ENCODE measurements at regions not wholly inside any gene's neighbourhood (a gene's known extent, or its start where the extent isn't known, plus 50 kb on each side); places are given as distances from the start of the nearest gene placed in this dataset.
"Not testable (repeated sequence)": the region's sequence is repeated elsewhere in the genome, so short reads cannot be mapped to it uniquely, and the experiment has no call there.

DNA sequence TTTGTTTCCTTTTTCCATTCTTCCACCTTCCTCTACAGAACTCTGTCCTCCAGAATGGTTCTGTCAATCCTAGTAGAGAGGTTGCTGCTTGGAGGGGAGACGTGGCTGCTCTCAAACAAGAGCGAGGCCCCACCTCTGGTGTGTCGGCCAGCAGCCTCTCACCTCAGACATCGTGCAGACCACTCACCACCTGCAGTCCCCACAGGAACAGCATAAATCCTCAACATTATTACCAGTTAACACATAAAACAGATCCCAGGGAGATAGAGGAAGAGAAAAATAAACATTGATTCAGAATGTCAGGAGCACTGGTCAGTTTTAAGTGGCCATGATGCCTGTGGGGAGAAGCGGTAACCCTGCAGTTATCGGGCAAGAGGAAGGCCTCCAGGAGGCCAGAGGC, 485.9 kb upstream of the DPP6 start:
- no peak overlapping the region for H3K4me3 Mint-ChIP-seq
- ATAC-seq = no peak
- H3K9me3 Mint-ChIP-seq = peaks cover 22% of the 10 kb centered on the region
- no peak overlapping the region for H3K27ac Mint-ChIP-seq
- no peaks in the 10 kb centered on the region for H3K4me1 Mint-ChIP-seq
- H3K27me3 Mint-ChIP-seq = no peaks in the 10 kb centered on the region
- H3K36me3 Mint-ChIP-seq = no peaks in the 10 kb centered on the region

DNA sequence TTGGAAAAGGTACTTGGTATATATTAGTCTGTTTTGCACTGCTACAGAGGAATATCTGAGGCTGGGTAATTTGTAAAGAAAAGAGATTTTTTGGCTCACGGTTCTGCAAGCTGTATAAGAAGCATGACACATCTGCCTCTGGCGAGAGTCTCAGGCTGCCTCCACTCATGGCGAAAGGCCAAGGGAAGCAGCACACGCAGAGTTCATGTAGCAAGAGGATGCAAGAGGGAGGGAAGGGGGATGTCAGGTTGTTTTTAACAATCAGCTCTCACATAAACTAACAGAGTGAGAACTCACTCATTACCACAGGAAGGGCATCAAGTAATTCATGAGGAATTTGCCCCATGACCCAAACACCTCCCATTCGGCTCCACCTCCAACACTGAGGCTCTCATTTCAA, 484.8 kb upstream of the DPP6 start:
- no peaks in the 10 kb centered on the region for H3K27me3 Mint-ChIP-seq
- no peaks in the 10 kb centered on the region for H3K4me1 Mint-ChIP-seq
- no peak overlapping the region for H3K27ac Mint-ChIP-seq
- no peaks in the 10 kb centered on the region for H3K36me3 Mint-ChIP-seq
- no peak for ATAC-seq
- H3K9me3 Mint-ChIP-seq = peaks cover 19% of the 10 kb centered on the region
- no peak overlapping the region for H3K4me3 Mint-ChIP-seq

DNA sequence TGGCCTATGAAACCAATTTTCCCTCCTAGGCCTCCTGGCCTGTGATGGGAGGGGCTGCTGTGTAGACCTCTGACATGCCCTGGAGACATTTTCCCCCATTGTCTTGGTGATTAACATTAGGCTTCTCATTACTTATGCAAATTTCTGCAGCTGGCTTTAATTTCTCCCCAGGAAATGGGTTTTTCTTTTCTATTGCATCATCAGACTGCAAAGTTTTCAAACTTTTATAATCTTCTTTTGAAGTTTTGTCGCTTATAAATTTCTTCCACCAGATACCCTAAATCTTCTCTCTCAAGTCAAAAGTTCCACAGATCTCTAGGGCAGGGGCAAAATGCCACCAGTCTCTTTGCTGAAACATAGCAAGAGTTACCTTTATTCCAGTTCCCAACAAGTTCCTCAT, 482.7 kb upstream of the DPP6 start:
- ATAC-seq, H3K27ac Mint-ChIP-seq, H3K4me1 Mint-ChIP-seq, H3K4me3 Mint-ChIP-seq, H3K36me3 Mint-ChIP-seq, H3K27me3 Mint-ChIP-seq: not testable (repeated sequence)
- H3K9me3 Mint-ChIP-seq = peaks cover 19% of the 10 kb centered on the region

DNA sequence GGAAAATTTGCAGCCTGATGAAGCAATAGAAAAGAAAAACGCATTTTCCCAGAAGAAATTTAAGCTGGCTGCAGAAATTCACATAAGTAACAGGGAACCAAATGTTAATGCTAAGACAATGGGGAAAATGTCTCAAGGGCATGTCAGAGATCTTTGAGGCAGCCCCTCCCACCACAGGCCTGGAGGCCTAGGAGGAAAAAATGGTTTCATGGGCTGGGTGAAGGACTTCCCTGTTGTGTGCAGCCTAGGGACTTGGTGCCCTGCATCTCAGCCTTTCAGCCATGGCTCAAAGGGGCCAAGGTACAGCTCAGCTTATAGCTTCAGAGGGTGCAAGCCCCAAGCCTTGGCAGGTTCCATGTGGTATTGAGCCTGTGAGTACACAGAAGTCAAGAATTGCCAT, 476.1 kb upstream of the DPP6 start:
- peaks cover 19% of the 10 kb centered on the region for H3K9me3 Mint-ChIP-seq

DNA sequence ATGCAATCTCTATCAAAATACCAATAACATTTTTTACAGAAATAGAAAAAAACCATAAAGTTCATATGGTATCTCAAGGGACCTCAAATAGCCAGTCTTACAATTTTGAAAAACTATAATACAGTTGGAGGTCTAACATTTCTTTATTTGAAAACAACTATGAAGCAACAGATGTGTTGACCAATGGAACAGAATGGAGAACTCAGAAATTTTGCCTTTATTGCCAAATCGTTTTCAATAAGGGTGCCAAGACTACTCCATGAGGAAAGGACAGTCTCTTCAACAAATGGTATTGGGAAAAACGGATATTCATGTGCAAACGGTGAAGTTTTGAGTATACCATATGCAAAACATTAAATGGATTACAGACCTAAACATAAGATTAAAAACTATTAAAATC, 470.8 kb upstream of the DPP6 start:
- Mint-ChIP-seq H3K9me3 (peaks cover 21% of the 10 kb centered on the region), H3K27me3 (no peaks in the 10 kb centered on the region)
- no peak for ATAC-seq

More for the DNA sequence above, 476.1 kb upstream of the DPP6 start:
- Mint-ChIP-seq H3K27me3 (no peaks in the 10 kb centered on the region), H3K36me3 (no peaks in the 10 kb centered on the region), H3K27ac (no peak overlapping the region), H3K4me3 (no peak overlapping the region), H3K4me1 (no peaks in the 10 kb centered on the region)
- no peak for ATAC-seq

DNA sequence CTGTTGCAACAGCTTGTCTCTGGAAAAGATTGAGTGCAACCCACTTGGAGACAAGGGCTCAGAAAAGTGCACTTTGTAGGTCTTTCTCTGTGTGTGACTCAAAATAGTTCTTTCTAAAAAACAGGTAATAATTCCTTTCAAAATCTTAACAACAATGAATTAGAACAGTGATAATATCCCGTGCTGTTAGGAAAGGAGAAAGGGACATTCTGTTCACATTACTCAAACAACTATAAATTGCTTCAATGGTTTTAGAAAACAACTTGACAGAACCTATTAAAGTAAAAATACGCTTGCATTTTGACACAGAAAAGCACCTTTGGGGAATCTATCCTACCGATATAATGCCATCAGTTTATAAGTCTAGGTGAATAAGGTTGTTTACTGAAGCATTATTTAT, 468.1 kb upstream of the DPP6 start:
- peaks cover 11% of the 10 kb centered on the region for H3K9me3 Mint-ChIP-seq
- no peaks in the 10 kb centered on the region for H3K36me3 Mint-ChIP-seq
- H3K4me3 Mint-ChIP-seq = no peak overlapping the region
- no peaks in the 10 kb centered on the region for H3K4me1 Mint-ChIP-seq
- H3K27me3 Mint-ChIP-seq = no peaks in the 10 kb centered on the region
- H3K27ac Mint-ChIP-seq = no peak overlapping the region
- ATAC-seq = no peak

More for the DNA sequence above, 470.8 kb upstream of the DPP6 start:
- H3K36me3 Mint-ChIP-seq = no peaks in the 10 kb centered on the region
- no peak overlapping the region for H3K4me3 Mint-ChIP-seq
- no peak overlapping the region for H3K27ac Mint-ChIP-seq
- no peaks in the 10 kb centered on the region for H3K4me1 Mint-ChIP-seq

DNA sequence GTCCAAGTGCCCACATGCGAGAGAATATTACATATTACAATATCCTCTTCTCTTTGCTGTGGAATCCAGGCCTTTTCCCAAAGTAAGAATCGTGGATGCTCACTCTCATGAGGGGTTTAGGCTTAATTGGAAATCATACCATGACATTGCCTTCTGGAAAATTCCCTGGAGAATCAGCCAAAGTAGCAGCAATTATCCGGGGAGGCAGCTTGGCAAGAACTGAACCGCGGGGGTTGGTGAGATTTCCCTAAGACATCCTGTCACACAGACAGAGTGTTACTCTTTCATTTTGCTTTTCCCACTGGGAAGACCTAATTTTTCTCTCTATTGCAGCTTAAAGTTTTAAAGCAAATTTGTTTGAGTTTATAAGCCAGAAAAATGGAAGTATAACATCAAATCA, 463.6 kb upstream of the DPP6 start:
- Mint-ChIP-seq H3K36me3 (no peaks in the 10 kb centered on the region), H3K4me3 (no peak overlapping the region), H3K27me3 (no peaks in the 10 kb centered on the region), H3K9me3 (peaks cover 3% of the 10 kb centered on the region), H3K27ac (no peak overlapping the region), H3K4me1 (no peaks in the 10 kb centered on the region)
- no peak for ATAC-seq

DNA sequence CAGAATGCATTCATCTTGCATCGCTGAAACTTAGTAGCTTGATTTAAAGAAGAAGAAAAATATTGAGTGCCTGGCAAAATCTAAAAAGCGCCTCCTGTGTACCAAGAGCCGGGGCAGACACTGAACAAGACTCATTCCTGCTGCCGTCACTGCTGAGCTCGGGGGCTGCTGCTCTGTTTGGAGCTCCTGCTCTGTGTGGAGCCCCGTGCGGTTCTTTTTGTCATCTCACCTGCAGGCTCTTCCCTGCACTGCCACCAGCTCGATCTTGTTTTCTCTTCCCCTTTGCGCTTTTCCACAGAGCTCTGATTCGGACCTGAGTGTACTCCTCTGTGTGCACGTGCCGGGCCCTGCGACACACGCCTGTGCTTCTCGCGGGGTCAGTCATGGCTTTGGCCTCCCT, 462.1 kb upstream of the DPP6 start:
- no peak overlapping the region for H3K27ac Mint-ChIP-seq
- no peak overlapping the region for H3K4me3 Mint-ChIP-seq
- ATAC-seq = no peak
- H3K4me1 Mint-ChIP-seq = no peaks in the 10 kb centered on the region
- H3K9me3 Mint-ChIP-seq = peaks cover under 1% of the 10 kb centered on the region
- H3K27me3 Mint-ChIP-seq = no peaks in the 10 kb centered on the region
- no peaks in the 10 kb centered on the region for H3K36me3 Mint-ChIP-seq

DNA sequence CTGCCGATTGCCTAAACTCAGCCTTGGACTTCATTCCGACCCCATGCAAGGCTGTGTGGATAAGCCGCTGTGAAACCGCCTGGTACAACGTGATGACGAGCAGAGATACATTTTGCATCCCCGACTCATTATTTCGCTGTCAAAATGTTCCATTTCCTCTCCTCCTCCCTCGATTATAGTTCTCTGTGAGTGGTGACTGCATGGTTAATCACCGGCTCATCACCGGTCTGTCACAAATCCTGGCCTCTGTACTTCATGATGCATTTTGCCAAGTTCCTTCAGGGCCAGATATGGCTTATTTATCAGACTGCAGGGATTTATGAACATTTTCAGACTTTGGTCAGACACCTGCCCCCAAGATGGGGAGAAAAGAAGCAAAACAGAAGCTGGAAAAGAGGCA, 461.6 kb upstream of the DPP6 start:
- Mint-ChIP-seq H3K4me3 (no peak overlapping the region), H3K9me3 (peaks cover 3% of the 10 kb centered on the region), H3K27ac (no peak overlapping the region), H3K36me3 (no peaks in the 10 kb centered on the region), H3K27me3 (no peaks in the 10 kb centered on the region), H3K4me1 (no peaks in the 10 kb centered on the region)
- ATAC-seq = no peak

DNA sequence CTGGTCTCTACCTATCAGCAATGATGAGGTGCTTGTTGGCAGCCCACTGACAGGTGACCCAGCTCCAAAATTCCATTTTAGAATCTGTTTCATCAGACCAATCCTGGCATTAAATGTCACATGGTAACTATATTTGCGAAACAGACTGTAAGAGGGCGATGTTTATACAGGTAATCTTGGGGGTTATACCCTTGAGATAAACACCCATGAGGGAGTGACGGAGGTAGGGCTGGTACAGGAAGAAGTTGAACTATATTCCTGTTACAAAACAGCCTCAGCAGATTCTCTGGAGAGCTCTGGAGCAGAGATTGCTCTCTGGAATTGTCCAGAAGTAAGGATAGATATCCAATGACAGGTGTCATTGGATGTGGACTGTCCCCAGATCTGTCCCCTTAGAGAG, 444.8 kb upstream of the DPP6 start:
- Mint-ChIP-seq H3K36me3 (no peaks in the 10 kb centered on the region), H3K27me3 (no peaks in the 10 kb centered on the region), H3K4me1 (no peaks in the 10 kb centered on the region), H3K9me3 (peaks cover 9% of the 10 kb centered on the region), H3K4me3 (no peak overlapping the region), H3K27ac (no peak overlapping the region)
- ATAC-seq = no peak

DNA sequence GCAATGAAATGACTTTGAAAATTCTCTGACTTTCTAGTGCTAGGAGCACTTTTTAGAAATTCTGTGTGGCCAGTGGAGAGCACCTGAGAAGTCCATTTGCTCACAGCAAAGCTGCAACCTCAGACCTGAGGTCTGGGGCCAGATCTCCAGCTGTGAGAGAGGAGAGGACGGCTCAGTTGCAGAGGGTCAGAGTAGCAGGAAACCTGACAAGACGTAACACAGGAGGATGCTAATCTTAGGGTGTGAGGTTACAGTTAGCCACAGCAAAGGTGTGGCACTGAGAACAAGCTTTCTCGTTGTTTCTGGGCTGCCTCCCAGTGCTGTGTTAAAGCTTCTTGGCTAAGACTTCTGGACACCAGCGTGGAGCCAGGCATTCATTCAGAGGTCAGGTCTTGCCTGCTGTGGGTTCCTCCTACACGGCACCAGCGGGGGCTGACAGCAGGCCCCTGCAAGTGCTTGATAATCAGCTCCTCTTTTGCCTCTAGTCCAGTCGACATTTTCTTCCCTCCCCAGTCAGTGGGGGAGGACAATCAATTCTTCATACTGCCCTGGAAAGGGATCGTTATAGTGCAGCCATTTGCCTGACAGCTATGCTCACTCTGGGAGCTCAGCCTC, 435.4 kb upstream of the DPP6 start:
- Mint-ChIP-seq H3K36me3 (no peaks in the 10 kb centered on the region), H3K9me3 (peaks cover 2% of the 10 kb centered on the region), H3K4me1 (no peaks in the 10 kb centered on the region), H3K27ac (no peak overlapping the region), H3K27me3 (no peaks in the 10 kb centered on the region), H3K4me3 (no peak overlapping the region)
- peak; percentile 20 for ATAC-seq

DNA sequence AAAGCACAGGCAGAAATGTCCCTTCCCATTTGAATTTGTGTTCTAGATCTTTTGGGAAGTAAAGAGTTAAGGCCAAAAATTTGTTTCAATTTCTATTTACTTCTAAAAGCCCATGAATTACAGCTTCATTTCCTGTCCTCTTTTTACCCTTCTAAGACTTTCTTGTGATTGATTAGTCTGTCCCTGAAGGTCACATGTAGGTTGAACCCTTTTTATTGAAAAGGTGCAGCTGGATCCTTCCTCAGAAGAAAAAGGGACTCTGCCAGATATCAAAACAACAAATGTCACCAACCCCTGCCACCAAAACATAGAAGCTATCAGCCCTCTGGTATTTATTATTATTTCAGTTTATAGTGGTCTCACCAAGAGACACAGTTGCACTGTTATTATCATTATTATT, 424.9 kb upstream of the DPP6 start:
- ATAC-seq = no peak
- H3K9me3 Mint-ChIP-seq = peaks cover 9% of the 10 kb centered on the region

DNA sequence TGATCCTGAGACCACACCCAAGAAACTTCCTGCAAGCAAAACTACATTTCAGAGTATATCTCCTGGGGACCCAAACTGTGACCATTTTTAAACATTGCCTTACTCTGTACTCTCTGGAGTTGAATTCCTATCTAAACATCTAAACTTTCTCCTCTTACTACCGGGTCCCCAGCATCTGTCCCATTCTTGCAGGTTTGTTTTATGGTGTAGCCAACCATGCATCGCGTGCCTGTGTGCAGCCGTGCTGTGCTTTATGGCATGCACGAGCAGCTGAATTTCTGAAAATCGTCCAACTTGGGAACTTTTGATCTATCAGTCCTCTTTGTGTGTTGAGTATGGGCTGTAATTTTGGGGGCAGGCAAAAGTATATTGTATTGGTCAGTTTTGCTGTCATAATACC, 423.8 kb upstream of the DPP6 start:
- Mint-ChIP-seq H3K27ac (no peak overlapping the region), H3K27me3 (no peaks in the 10 kb centered on the region), H3K9me3 (peaks cover 4% of the 10 kb centered on the region), H3K36me3 (no peaks in the 10 kb centered on the region), H3K4me1 (no peaks in the 10 kb centered on the region), H3K4me3 (no peak overlapping the region)
- no peak for ATAC-seq

More for the DNA sequence above, 424.9 kb upstream of the DPP6 start:
- no peak overlapping the region for H3K4me3 Mint-ChIP-seq
- H3K27ac Mint-ChIP-seq = no peak overlapping the region
- H3K27me3 Mint-ChIP-seq = no peaks in the 10 kb centered on the region
- H3K4me1 Mint-ChIP-seq = no peaks in the 10 kb centered on the region
- no peaks in the 10 kb centered on the region for H3K36me3 Mint-ChIP-seq

DNA sequence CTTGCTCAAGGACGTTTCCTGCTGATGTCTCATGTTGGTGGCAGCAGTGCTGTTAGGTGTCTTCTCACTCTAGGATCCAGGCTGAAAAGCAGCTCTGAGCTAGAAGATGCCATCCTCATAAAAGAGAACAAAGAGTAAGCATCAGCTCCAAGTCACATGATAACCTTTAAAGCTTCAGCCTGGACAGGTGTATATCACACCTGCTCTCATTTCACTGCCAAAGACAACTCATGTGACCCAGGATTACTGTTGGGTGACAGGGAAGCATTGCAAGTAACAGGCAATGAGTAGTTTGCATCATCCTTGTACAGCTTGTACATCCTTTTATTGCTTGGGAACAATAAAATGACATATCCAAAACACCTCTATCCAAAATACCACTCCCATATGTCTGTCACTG, 423.4 kb upstream of the DPP6 start:
- Mint-ChIP-seq H3K4me3 (no peak overlapping the region), H3K36me3 (no peaks in the 10 kb centered on the region), H3K27me3 (no peaks in the 10 kb centered on the region), H3K27ac (no peak overlapping the region), H3K4me1 (no peaks in the 10 kb centered on the region), H3K9me3 (peaks cover 4% of the 10 kb centered on the region)
- no peak for ATAC-seq

DNA sequence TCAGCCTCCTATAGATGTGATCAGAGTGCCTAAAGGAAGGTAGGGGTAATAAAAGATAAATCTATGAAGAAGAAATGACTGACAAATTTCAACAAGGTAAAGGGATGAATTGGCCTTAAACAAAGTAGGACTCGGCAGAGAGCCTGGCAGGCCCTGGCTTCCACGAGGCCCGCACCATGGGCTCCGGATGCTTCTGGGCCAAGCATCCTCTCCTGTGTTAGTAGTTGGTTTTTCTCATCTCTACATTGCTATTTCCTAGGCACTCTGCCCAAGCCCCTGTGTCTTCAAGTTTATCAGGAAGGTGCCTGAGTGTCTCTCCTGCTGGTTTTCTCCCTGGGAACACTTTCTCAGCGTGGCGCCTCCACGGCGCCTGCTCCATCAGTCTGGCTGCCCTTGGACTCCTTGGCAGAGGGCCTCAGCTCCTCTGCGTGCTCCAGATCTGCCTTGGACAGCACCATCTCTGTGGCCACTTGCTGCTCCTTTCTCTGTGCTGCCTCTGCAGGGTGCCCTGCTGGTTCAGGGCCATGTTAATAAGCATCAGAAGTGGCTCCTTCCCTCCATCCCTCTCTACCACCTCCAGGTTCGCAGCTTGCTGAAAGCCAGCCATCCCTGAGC, 413.3 kb upstream of the DPP6 start:
- Mint-ChIP-seq H3K27me3 (no peaks in the 10 kb centered on the region), H3K4me1 (no peaks in the 10 kb centered on the region), H3K9me3 (peaks cover 23% of the 10 kb centered on the region), H3K4me3 (no peak overlapping the region), H3K36me3 (no peaks in the 10 kb centered on the region), H3K27ac (no peak overlapping the region)
- ATAC-seq = no peak

DNA sequence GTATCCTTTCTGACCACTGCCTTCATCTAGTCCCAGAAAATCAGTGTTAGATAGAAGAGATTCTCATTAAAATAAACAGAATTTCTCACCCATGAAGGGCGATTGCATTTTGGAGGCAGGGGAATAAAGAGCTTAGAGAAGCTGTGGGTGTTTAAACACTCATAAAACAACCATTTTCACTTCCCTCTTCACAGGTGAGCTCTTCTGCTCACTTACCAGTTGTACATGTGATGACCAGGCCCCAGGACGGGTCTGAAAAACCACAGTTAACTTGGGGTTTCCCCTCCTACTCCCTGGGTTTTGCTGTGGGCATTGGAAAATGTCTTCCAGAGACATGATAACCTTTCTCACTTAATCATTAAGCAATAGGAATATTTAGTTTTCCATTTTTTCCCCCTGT, 411.6 kb upstream of the DPP6 start:
- Mint-ChIP-seq H3K9me3 (peaks cover 20% of the 10 kb centered on the region), H3K27ac (no peak overlapping the region), H3K27me3 (no peaks in the 10 kb centered on the region), H3K36me3 (no peaks in the 10 kb centered on the region), H3K4me3 (no peak overlapping the region), H3K4me1 (no peaks in the 10 kb centered on the region)
- peak; percentile 86 for ATAC-seq
